ENCODE measurements at regions not wholly inside any gene's neighbourhood (a gene's known extent, or its start where the extent isn't known, plus 50 kb on each side); places are given as distances from the start of the nearest gene placed in this dataset.

GRCh38 chr5:143453720-143454119 lies 50.2 kb upstream of the NR3C1 start:
- no peak for TF ChIP-seq CTCF (IDR thresholded peaks at IDR 0.05; ENCODE audit: low read depth, low read length, poor library complexity, severe bottlenecking)
- no peak for TF ChIP-seq EZH2phosphoT487 (IDR thresholded peaks at IDR 0.05; ENCODE audit: borderline replicate concordance, low read length)

All from DOHH2 (cell line).